ENCODE measurements at regions not wholly inside any gene's neighbourhood (a gene's known extent, or its start where the extent isn't known, plus 50 kb on each side); places are given as distances from the start of the nearest gene placed in this dataset.
"Not testable (repeated sequence)": the region's sequence is repeated elsewhere in the genome, so short reads cannot be mapped to it uniquely, and the experiment has no call there.

DNA sequence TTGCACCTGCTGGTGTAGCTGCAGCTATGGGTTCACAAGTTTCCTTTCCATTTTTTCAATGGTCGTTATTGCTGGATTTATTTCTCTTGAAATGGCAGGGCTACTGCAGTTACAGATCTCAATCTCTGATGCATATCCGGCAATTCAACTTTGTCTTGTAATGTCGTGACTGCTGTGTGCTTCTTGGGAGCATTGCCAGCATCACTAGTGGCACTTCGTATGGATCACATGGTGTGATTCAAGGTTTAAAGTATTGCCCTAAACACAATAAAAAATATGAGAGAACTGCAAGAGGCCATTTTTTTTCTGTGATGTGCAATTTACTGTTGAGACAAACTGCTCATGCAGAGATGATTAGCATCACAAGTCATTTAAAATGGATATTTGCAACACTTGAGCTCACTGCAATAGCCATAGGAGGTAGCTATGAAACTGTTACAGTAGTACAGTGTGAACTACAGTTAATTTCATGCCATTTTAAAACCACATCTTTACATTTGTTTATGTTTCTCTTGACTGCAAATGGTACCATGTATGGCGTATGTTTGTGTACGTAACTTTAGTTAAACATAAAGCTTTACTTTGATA lies 217.4 kb upstream of the PDE3A start:
- TF ChIP-seq FOXP2 (optimal IDR thresholded peaks at IDR 0.05; ENCODE audit: control extremely low read depth, extremely low read length, insufficient read depth): no peak
- no peak for TF ChIP-seq POLR2AphosphoS5 (IDR thresholded peaks at IDR 0.05; ENCODE audit: borderline replicate concordance, low read depth, low read length)
- no peak for TF ChIP-seq EZH2 (IDR thresholded peaks at IDR 0.05)
- Histone ChIP-seq H3K27ac (no peak overlapping the region), H3K9ac (ENCODE audit: insufficient read length) (no peak overlapping the region), H3K9me3 (ENCODE audit: low read depth, low read length) (no peaks in the 10 kb centered on the region), H3K4me3 (no peak overlapping the region), H3K36me3 (ENCODE audit: insufficient read depth, low read length) (no peaks in the 10 kb centered on the region)
- peak; percentile 12 for DNase-seq (ENCODE audit: low read depth, low spot score)

DNA sequence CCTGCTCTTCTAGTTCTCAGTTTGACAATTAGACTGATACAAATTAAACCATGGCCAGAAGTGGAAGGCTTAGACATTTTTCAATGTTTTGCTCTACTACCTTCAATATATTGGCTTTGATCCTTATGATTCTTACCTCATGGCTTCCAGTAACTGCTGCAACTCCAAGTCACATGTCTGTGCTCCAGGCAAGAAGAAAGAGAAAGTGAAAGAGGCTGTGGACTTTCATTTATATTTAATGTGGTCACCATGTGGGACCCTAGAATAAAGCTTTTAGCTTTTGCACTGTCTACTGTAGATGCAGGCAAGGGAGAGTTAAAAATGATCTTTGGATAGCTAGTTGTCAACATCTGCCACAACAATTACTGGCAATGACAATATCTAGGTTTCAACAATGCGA lies 214.3 kb upstream of the PDE3A start:
- Histone ChIP-seq H3K4me3 (no peak overlapping the region), H3K9ac (ENCODE audit: insufficient read length) (no peak overlapping the region)
- TF ChIP-seq FOXP2 (optimal IDR thresholded peaks at IDR 0.05; ENCODE audit: control extremely low read depth, extremely low read length, insufficient read depth) (no peak), POLR2AphosphoS5 (IDR thresholded peaks at IDR 0.05; ENCODE audit: borderline replicate concordance, low read depth, low read length) (no peak)

GRCh38 chr12:20155374-20155773 lies 213.0 kb upstream of the PDE3A start:
- no peaks in the 10 kb centered on the region for H3K9me3 ChIP-seq (ENCODE audit: low read depth, low read length)
- no peak for DNase-seq (ENCODE audit: low read depth, low spot score)
- H3K4me3 ChIP-seq: no peak overlapping the region
- H3K36me3 ChIP-seq (ENCODE audit: insufficient read depth, low read length): no peaks in the 10 kb centered on the region
- H3K9ac ChIP-seq (ENCODE audit: insufficient read length): no peak overlapping the region
- no peak overlapping the region for H3K27ac ChIP-seq
- TF ChIP-seq FOXP2 (optimal IDR thresholded peaks at IDR 0.05; ENCODE audit: control extremely low read depth, extremely low read length, insufficient read depth): no peak
- no peak for TF ChIP-seq POLR2AphosphoS5 (IDR thresholded peaks at IDR 0.05; ENCODE audit: borderline replicate concordance, low read depth, low read length)
- TF ChIP-seq EZH2 (IDR thresholded peaks at IDR 0.05): no peak

More for the DNA sequence above, 214.3 kb upstream of the PDE3A start:
- no peak overlapping the region for H3K27ac ChIP-seq
- H3K36me3 ChIP-seq (ENCODE audit: insufficient read depth, low read length): no peaks in the 10 kb centered on the region
- H3K9me3 ChIP-seq (ENCODE audit: low read depth, low read length): no peaks in the 10 kb centered on the region
- DNase-seq (ENCODE audit: low read depth, low spot score): no peak

DNA sequence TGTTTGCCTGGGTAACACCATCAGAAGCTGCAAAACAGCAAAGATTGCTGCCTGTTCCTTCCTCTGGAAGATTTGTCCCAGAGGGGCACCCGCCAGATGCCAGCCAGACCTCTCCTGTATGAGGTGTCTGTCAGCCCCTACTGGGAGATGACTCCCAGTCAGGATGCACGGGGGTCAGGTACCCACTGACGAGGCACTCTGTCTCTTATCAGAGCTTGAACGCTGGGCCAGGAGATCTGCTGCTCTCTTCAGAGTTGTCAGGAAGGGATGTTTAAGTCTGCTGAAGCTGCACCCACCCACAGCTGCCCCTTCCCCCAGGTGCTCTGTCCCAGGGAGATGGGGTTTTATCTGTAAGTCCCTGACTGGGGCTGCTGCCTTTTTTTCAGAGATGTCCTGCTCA lies 207.4 kb upstream of the PDE3A start:
- not testable (repeated sequence) for H3K9ac ChIP-seq (ENCODE audit: insufficient read length); H3K9me3 ChIP-seq (ENCODE audit: low read depth, low read length); H3K4me3 ChIP-seq; H3K36me3 ChIP-seq (ENCODE audit: insufficient read depth, low read length); H3K27ac ChIP-seq; DNase-seq (ENCODE audit: low read depth, low spot score)

- DNase-seq (ENCODE audit: low read depth, low spot score): no peak
- H3K9me3 ChIP-seq (ENCODE audit: low read depth, low read length): no peaks in the 10 kb centered on the region
- no peak overlapping the region for H3K4me3 ChIP-seq
- no peaks in the 10 kb centered on the region for H3K36me3 ChIP-seq (ENCODE audit: insufficient read depth, low read length)
- H3K27ac ChIP-seq: no peak overlapping the region
- H3K9ac ChIP-seq (ENCODE audit: insufficient read length): no peak overlapping the region
- TF ChIP-seq POLR2AphosphoS5 (IDR thresholded peaks at IDR 0.05; ENCODE audit: borderline replicate concordance, low read depth, low read length): no peak
- no peak for TF ChIP-seq FOXP2 (optimal IDR thresholded peaks at IDR 0.05; ENCODE audit: control extremely low read depth, extremely low read length, insufficient read depth)
- TF ChIP-seq EZH2 (IDR thresholded peaks at IDR 0.05): no peak
Measured at GRCh38 chr12:20174528-20175175, 193.7 kb upstream of the PDE3A start.

DNA sequence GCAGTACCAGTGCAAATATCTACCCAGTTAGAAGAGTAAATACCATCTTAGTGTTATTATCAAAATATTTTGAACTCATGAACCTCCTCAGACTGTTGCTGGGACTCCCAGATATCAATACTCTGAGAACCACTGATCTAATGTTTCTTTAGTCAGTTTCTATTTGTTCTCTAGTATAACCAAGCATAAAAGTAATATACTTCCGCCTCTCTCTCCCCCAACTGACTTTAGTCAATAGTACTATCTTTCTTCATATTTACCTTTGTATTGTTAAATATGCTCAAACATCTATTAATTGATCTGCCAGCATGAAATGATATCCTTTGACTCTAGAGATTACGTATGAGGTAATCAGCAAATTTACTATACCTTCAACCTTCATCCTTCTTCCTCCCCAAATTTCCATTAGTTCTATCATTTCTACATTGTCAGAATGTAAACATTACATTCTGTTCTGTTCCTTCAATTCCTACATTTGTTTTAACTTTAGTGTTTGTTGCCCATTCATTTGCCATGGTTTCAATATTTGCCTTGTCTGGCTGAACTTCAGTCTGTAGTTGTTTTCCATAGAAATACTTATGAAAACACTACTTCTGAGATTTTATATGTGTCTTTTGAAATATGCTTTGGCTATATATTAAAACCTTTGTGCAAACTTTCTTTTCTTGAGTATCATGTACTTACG lies 192.5 kb upstream of the PDE3A start:
- no peak overlapping the region for H3K27ac ChIP-seq
- H3K9ac ChIP-seq (ENCODE audit: insufficient read length): no peak overlapping the region
- H3K4me3 ChIP-seq: no peak overlapping the region
- no peaks in the 10 kb centered on the region for H3K9me3 ChIP-seq (ENCODE audit: low read depth, low read length)
- TF ChIP-seq POLR2AphosphoS5 (IDR thresholded peaks at IDR 0.05; ENCODE audit: borderline replicate concordance, low read depth, low read length): no peak
- no peak for TF ChIP-seq FOXP2 (optimal IDR thresholded peaks at IDR 0.05; ENCODE audit: control extremely low read depth, extremely low read length, insufficient read depth)
- no peak for TF ChIP-seq EZH2 (IDR thresholded peaks at IDR 0.05)
- DNase-seq (ENCODE audit: low read depth, low spot score): no peak
- no peaks in the 10 kb centered on the region for H3K36me3 ChIP-seq (ENCODE audit: insufficient read depth, low read length)

GRCh38 chr12:20181416-20182180 lies 186.7 kb upstream of the PDE3A start:
- no peak for DNase-seq (ENCODE audit: low read depth, low spot score)
- no peaks in the 10 kb centered on the region for H3K36me3 ChIP-seq (ENCODE audit: insufficient read depth, low read length)
- no peak overlapping the region for H3K4me3 ChIP-seq
- H3K9ac ChIP-seq (ENCODE audit: insufficient read length): no peak overlapping the region
- TF ChIP-seq POLR2AphosphoS5 (IDR thresholded peaks at IDR 0.05; ENCODE audit: borderline replicate concordance, low read depth, low read length): no peak
- TF ChIP-seq EZH2 (IDR thresholded peaks at IDR 0.05): no peak
- TF ChIP-seq FOXP2 (optimal IDR thresholded peaks at IDR 0.05; ENCODE audit: control extremely low read depth, extremely low read length, insufficient read depth): no peak
- H3K9me3 ChIP-seq (ENCODE audit: low read depth, low read length): no peaks in the 10 kb centered on the region
- no peak overlapping the region for H3K27ac ChIP-seq

DNA sequence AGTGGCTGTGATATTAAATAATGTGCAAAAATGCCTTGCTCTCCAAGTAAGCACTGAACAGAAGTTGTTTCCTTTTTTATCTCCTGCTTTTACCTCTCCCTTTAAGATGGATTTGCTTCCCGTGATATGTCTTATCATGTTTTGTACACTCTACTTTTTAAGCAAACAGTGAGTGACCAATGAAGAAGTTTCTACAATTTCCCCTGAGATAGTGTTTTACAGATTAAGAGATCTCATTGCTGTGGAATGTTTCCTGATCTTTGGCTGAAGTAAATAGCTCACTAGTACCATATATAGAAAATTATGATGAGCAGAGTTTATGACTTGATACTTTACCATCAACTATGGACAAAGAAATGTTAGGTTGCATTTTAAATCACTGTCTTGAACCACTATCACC lies 184.8 kb upstream of the PDE3A start:
- Histone ChIP-seq H3K36me3 (ENCODE audit: insufficient read depth, low read length) (no peaks in the 10 kb centered on the region), H3K4me3 (no peak overlapping the region), H3K27ac (no peak overlapping the region), H3K9me3 (ENCODE audit: low read depth, low read length) (no peaks in the 10 kb centered on the region), H3K9ac (ENCODE audit: insufficient read length) (no peak overlapping the region)
- DNase-seq (ENCODE audit: low read depth, low spot score): no peak
- TF ChIP-seq FOXP2 (optimal IDR thresholded peaks at IDR 0.05; ENCODE audit: control extremely low read depth, extremely low read length, insufficient read depth) (no peak), POLR2AphosphoS5 (IDR thresholded peaks at IDR 0.05; ENCODE audit: borderline replicate concordance, low read depth, low read length) (no peak), EZH2 (IDR thresholded peaks at IDR 0.05) (no peak)
